Upper lobe of left lung (tissue), 4 donors: ENCODE measurements at regions not wholly inside any gene's neighbourhood (a gene's known extent, or its start where the extent isn't known, plus 50 kb on each side); places are given as distances from the start of the nearest gene placed in this dataset.

ENCODE experiments used
- EP300 ChIP-seq, 4 donors: sonication (generic); formaldehyde crosslinking; IDR thresholded peaks; one replicate each; pipeline ENCODE4 v1.5.1; 2017; ENCODE audit warnings: antibody characterized with exemption in 4 of 4, control low read depth in 2 of 4
- POLR2A ChIP-seq, 4 donors: fragments of 450-650 bp; IDR thresholded peaks; one replicate each; pipeline ENCODE4 v1.5.1; 2016 to 2017; ENCODE audit warnings: antibody characterized with exemption in 4 of 4, mild to moderate bottlenecking in 2 of 4
- POLR2AphosphoS5 ChIP-seq, 2 donors: sonication (generic); formaldehyde crosslinking; IDR thresholded peaks; one replicate each; pipeline ENCODE4 v1.5.1; 2017; ENCODE audit warnings: antibody characterized with exemption in 2 of 2
- TF ChIP-seq, protein P1 (sequence below), 6 experiments: fragments of 450-650 bp in 4 of 6; fragments of 200-600 bp in 2 of 6; sonication (generic) in 2 of 6; IDR thresholded peaks; one replicate each; pipeline ENCODE4 v1.5.1; 2016 to 2019; ENCODE audit warnings: antibody characterized with exemption in 6 of 6

DNA sequence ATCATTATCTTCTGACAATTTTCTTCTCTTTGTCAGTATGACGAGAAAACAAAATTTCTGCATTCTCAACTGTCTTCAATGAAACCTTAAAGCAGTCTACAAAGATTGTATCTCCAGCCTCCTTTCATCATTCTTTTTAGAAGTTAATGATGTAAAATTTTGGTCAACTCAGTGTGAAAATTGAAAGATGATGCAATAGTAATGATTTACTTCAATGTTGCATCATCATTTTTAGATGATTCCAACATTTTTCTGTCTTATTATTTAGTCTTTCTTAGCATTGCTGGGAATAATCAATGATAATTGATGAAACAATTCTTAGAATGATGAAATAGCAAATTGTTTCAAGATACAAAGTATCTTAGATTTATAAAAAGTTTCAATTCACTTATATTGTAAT is 372.7 kb downstream of the C4orf33 start:
- TF ChIP-seq POLR2A (IDR thresholded peaks at IDR 0.05) (no peak), POLR2AphosphoS5 (IDR thresholded peaks at IDR 0.05) (no peak), EP300 (IDR thresholded peaks at IDR 0.05) (no peak)
- TF ChIP-seq, protein P1, sequence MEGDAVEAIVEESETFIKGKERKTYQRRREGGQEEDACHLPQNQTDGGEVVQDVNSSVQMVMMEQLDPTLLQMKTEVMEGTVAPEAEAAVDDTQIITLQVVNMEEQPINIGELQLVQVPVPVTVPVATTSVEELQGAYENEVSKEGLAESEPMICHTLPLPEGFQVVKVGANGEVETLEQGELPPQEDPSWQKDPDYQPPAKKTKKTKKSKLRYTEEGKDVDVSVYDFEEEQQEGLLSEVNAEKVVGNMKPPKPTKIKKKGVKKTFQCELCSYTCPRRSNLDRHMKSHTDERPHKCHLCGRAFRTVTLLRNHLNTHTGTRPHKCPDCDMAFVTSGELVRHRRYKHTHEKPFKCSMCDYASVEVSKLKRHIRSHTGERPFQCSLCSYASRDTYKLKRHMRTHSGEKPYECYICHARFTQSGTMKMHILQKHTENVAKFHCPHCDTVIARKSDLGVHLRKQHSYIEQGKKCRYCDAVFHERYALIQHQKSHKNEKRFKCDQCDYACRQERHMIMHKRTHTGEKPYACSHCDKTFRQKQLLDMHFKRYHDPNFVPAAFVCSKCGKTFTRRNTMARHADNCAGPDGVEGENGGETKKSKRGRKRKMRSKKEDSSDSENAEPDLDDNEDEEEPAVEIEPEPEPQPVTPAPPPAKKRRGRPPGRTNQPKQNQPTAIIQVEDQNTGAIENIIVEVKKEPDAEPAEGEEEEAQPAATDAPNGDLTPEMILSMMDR (IDR thresholded peaks at IDR 0.05): no peak
